Muscle of leg (tissue), 3 donors: ENCODE measurements at regions not wholly inside any gene's neighbourhood (a gene's known extent, or its start where the extent isn't known, plus 50 kb on each side); places are given as distances from the start of the nearest gene placed in this dataset.

ENCODE experiments used
- DNase-seq: peaks from one replicate; pipeline ENCODE4 v3.0.0; 2013
- H3K27ac ChIP-seq: one replicate; pipeline ENCODE4 v1.5.1; 2013; ENCODE audit warnings: mild to moderate bottlenecking, low read length, control low read depth
- H3K27me3 ChIP-seq: one replicate; pipeline ENCODE4 v1.6.1; 2013; ENCODE audit warnings: low read length; ENCODE audit not compliant: control insufficient read depth, insufficient read depth
- H3K36me3 ChIP-seq: one replicate; pipeline ENCODE4 v1.6.1; 2013; ENCODE audit warnings: low read length; ENCODE audit not compliant: control insufficient read depth, insufficient read depth
- H3K4me1 ChIP-seq: one replicate; pipeline ENCODE4 v1.6.1; 2013; ENCODE audit warnings: low read length; ENCODE audit not compliant: control insufficient read depth, insufficient read depth
- H3K4me3 ChIP-seq: one replicate; pipeline ENCODE4 v1.5.1; 2013; ENCODE audit warnings: low read length, control low read depth
- H3K9me3 ChIP-seq: replicated peaks from 2 replicates; pipeline ENCODE4 v1.6.1; 2013; ENCODE audit warnings: low read depth, low read length; ENCODE audit not compliant: control insufficient read depth
- WGBS: methylation state at CpG from one replicate; pipeline ENCODE4 v1.1.5; 2013; ENCODE audit warnings: missing lambda C conversion rate; ENCODE audit not compliant: insufficient coverage; 5-methylcytosine and 5-hydroxymethylcytosine counted together

GRCh38 chr6:105992315-105992961, 93.7 kb upstream of the PRDM1 start:
- no peaks in the 10 kb centered on the region for H3K36me3 ChIP-seq
- no peak overlapping the region for H3K27ac ChIP-seq
- DNase-seq, result peak; percentile 88
- no peaks in the 10 kb centered on the region for H3K9me3 ChIP-seq
- peak overlapping the region; percentile 57 for H3K4me3 ChIP-seq
- H3K4me1 ChIP-seq, result peaks cover 25% of the 10 kb centered on the region
- peaks cover 60% of the 10 kb centered on the region for H3K27me3 ChIP-seq
- 0% methylated on average over 30 of the region's 34 CpGs for WGBS

DNA sequence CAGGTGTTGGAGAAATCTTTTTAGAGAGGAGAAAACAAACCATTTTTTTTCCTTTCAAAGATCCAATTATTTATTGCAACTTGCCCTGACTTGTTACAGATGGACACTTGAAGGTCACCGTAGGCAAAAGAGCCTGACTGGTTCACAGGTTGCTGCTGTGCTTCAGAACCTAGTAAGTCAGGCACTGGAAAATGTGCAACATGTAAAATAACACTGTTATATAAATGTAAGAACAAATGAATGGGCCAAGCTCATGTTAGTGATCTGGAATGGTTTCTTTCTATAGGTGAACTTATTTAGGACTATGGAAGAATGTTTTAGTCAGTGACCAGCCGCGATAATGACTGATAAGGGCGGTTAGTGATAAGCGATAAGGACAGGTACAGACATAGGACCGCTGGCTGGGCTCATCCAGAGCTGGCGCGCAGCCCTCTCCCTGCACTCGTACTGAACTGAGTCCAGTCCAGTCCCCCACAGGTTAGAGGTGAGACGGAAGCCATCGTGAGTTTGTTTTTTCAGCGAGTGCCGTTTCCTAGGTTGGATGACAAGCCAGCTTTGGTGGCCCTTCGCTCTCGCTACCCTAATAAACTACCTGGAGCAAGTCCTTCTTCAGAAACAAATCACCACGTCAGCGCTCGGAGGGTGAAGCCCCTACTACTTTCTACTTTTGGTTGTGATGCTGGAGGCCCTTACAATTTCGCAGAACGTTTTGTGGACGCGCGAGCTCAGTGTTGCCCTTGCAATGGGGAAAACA, 94.4 kb upstream of the PRDM1 start:
- Histone ChIP-seq H3K27ac (no peak overlapping the region), H3K36me3 (no peaks in the 10 kb centered on the region), H3K4me3 (peak overlapping the region; percentile 57), H3K9me3 (no peaks in the 10 kb centered on the region), H3K27me3 (peaks cover 62% of the 10 kb centered on the region), H3K4me1 (peaks cover 25% of the 10 kb centered on the region)
- peak; percentile 9 for DNase-seq
- 6% methylated on average over 18 of the region's 23 CpGs for WGBS

DNA sequence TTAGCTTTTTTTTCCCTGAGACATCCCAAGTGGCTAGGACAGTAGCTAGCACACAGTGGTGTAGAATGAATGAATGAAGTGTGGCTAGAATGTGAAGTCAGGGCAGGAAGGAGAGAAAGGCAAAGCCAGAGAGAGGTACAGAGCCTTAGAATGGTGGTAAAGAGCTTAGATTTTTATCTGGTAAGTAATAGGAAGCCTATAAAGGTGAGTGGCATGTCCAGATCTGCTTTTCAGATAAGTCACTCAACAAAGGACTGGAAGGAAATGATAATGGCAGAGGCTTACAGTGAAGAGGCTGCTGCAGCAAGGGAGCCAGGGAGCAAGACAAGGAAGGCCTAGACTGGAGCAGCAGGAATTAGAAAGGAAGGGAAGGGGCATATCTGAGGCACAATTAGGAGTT, 96.0 kb upstream of the PRDM1 start:
- DNase-seq, result no peak
- no peak overlapping the region for H3K27ac ChIP-seq
- no peaks in the 10 kb centered on the region for H3K36me3 ChIP-seq
- no peaks in the 10 kb centered on the region for H3K9me3 ChIP-seq
- peaks cover 75% of the 10 kb centered on the region for H3K27me3 ChIP-seq
- no peak overlapping the region for H3K4me3 ChIP-seq
- peaks cover 37% of the 10 kb centered on the region for H3K4me1 ChIP-seq

- H3K36me3 ChIP-seq, result no peaks in the 10 kb centered on the region
- no CpG with 5 or more reads among the region's 5 CpGs for WGBS
These were observed 97.1 kb upstream of the PRDM1 start for GRCh38 chr6:105988812-105989577.

DNA sequence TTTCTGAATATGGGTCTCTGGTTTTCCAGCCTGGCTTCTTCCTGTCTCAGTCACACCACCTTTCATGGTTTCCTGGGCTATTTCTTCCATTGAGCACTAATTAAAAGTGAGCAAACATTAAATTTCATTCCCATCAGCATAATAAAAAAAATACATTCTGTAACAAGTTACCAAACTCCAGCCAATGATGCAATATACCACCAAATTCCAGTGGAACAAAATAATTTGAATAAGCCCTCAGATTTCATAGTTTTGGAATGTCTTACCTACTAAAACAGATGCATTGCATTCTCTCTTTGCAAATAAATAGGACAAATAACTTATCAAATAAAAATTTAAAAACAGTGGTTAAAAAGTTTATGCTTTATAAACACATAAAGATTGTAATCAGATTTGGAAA, 97.8 kb upstream of the PRDM1 start:
- DNase-seq, result no peak
- H3K4me3 ChIP-seq, result no peak overlapping the region
- H3K27ac ChIP-seq, result no peak overlapping the region
- peaks cover 68% of the 10 kb centered on the region for H3K27me3 ChIP-seq
- no peaks in the 10 kb centered on the region for H3K9me3 ChIP-seq
- no peaks in the 10 kb centered on the region for H3K36me3 ChIP-seq
- peaks cover 24% of the 10 kb centered on the region for H3K4me1 ChIP-seq

More at GRCh38 chr6:105988812-105989577, 97.1 kb upstream of the PRDM1 start:
- H3K4me1 ChIP-seq, result peaks cover 27% of the 10 kb centered on the region
- no peak overlapping the region for H3K4me3 ChIP-seq
- no peaks in the 10 kb centered on the region for H3K9me3 ChIP-seq
- peaks cover 73% of the 10 kb centered on the region for H3K27me3 ChIP-seq
- no peak for DNase-seq
- H3K27ac ChIP-seq, result no peak overlapping the region

GRCh38 chr6:105987516-105987915, 98.6 kb upstream of the PRDM1 start:
- H3K36me3 ChIP-seq, result no peaks in the 10 kb centered on the region
- H3K9me3 ChIP-seq, result no peaks in the 10 kb centered on the region
- WGBS, result no CpG with 5 or more reads among the region's 1 CpG
- H3K27me3 ChIP-seq, result peaks cover 65% of the 10 kb centered on the region
- no peak overlapping the region for H3K27ac ChIP-seq
- no peak overlapping the region for H3K4me3 ChIP-seq
- H3K4me1 ChIP-seq, result peaks cover 18% of the 10 kb centered on the region
- DNase-seq, result peak; percentile 58

GRCh38 chr6:105986998-105987397, 99.1 kb upstream of the PRDM1 start:
- no CpG with 5 or more reads among the region's 1 CpG for WGBS

DNA sequence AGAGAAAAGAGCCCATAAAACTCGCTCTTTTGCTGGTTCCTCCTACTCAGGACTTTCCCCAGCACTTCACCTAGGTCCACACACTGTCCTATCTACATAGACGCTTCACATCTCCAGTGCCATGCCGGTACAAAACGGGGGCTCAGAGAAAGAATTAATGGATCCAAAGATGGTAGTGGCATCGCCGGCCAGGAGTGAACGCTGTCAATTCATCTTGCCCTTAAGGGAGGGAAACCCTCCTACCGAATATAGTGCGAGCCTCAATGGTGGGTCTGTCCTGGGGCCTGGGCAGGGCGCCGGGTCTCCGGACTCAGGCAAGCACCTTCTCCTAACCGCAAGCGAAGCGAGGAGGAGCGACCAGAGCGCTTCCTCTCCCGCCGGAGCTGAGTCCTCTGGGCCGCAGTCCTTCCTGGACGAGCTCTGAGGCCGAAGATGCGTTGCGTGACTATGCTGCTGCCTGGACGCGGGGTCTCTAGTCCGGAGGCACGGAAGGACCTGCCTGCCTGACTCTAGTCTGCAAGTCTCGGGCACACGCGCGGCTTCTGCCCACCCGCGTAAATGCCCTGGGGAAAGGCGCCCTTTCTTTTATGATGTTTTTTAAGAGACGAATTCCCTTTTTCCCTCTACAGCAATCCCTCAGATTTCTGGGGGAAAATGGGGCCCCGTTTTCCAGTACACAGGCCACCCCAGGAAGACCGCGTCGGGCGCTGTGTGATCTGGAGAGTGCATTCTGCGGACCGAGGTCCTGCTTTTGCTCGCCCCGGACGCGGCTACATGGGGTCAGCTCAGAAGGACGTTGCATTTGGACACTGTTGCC, 100.1 kb upstream of the PRDM1 start:
- no peaks in the 10 kb centered on the region for H3K36me3 ChIP-seq
- H3K27ac ChIP-seq, result no peak overlapping the region
- peaks cover 17% of the 10 kb centered on the region for H3K4me1 ChIP-seq
- no peaks in the 10 kb centered on the region for H3K9me3 ChIP-seq
- peak; percentile 30 for DNase-seq
- 9% methylated on average over 42 of the region's 48 CpGs for WGBS
- H3K4me3 ChIP-seq, result no peak overlapping the region
- peaks cover 69% of the 10 kb centered on the region for H3K27me3 ChIP-seq

More at GRCh38 chr6:105986998-105987397, 99.1 kb upstream of the PRDM1 start:
- no peak for DNase-seq
- no peaks in the 10 kb centered on the region for H3K36me3 ChIP-seq
- no peaks in the 10 kb centered on the region for H3K9me3 ChIP-seq
- H3K4me1 ChIP-seq, result peaks cover 15% of the 10 kb centered on the region
- no peak overlapping the region for H3K27ac ChIP-seq
- H3K27me3 ChIP-seq, result peaks cover 66% of the 10 kb centered on the region
- no peak overlapping the region for H3K4me3 ChIP-seq

DNA sequence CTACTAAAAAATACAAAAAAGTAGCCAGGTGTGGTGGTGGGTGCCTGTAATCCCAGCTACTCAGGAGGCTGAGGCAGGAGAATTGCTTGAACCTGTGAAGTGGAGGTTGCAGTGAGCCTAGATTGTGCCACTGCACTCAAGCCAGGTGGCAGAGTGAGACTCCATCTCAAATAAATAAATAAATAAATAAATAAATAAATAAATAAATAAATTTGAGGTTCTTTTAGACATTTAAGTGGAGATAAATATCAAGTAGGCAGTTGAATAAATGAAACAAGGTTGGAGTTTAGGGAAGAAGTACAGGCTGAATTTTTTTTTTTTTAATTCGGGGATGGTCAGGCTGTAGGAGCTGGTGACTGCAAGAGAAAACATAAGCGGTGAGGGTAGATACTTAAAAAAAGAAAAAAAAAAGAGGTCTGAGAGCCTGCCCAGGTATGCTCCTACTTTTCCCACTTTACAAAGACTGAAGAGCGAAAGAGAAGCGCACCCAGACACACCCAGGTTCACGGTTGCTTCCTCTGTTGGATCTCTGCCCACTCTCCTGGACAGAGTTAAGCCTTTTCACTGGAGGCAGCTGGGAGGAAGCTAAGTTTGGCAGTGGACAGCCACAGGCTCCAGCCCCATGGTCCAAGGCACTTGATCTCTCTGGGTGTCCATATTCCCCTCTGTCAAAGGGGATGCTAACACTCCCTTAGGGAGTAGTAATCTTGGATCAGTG, 100.9 kb upstream of the PRDM1 start:
- H3K27ac ChIP-seq, result no peak overlapping the region
- no peak overlapping the region for H3K4me3 ChIP-seq
- H3K27me3 ChIP-seq, result peaks cover 71% of the 10 kb centered on the region

More for the DNA sequence above, 100.9 kb upstream of the PRDM1 start:
- 19% methylated on average over 4 of the region's 5 CpGs for WGBS
- peaks cover 17% of the 10 kb centered on the region for H3K4me1 ChIP-seq
- no peaks in the 10 kb centered on the region for H3K36me3 ChIP-seq
- H3K9me3 ChIP-seq, result no peaks in the 10 kb centered on the region
- DNase-seq, result peak; percentile 57
